Natural killer cell (primary cell): ENCODE measurements at regions not wholly inside any gene's neighbourhood (a gene's known extent, or its start where the extent isn't known, plus 50 kb on each side); places are given as distances from the start of the nearest gene placed in this dataset.

ENCODE experiments used
- ATAC-seq, 3 donors: fragments of 150-1000 bp in 2 of 3; fragments of 200-7000 bp in 1 of 3; cut with Tn5 transposase; 1 replicate in 1 of 3; 2 replicates in 2 of 3; pipeline ENCODE4 v1.10.0; 2021; ENCODE audit warnings: mild to moderate bottlenecking in 2 of 3, moderate library complexity in 2 of 3
- DNase-seq, 2 donors: peaks; one replicate each; pipeline versions ENCODE4 v3.0.0 to v3.0.0-alpha.2; 2013 to 2021; ENCODE audit warnings: mixed read lengths in 1 of 2
- H3K27ac ChIP-seq: one replicate; pipeline ENCODE4 v1.5.1; 2013; ENCODE audit warnings: mild to moderate bottlenecking, low read length
- H3K27me3 ChIP-seq: one replicate; pipeline ENCODE4 v1.6.1; 2013; ENCODE audit warnings: low read length; ENCODE audit not compliant: control insufficient read depth, insufficient read depth
- H3K36me3 ChIP-seq: one replicate; pipeline ENCODE4 v1.6.1; 2013; ENCODE audit warnings: low read length; ENCODE audit not compliant: control insufficient read depth, insufficient read depth
- H3K4me1 ChIP-seq: one replicate; pipeline ENCODE4 v1.6.1; 2013; ENCODE audit warnings: low read length; ENCODE audit not compliant: control insufficient read depth, insufficient read depth
- H3K4me3 ChIP-seq: one replicate; pipeline ENCODE4 v1.5.1; 2013; ENCODE audit warnings: low read length
- H3K9me3 ChIP-seq: one replicate; pipeline ENCODE4 v1.6.1; 2013; ENCODE audit warnings: low read length; ENCODE audit not compliant: control insufficient read depth, insufficient read depth
- H3K27ac Mint-ChIP-seq, 2 donors: one replicate each; pipeline ENCODE4 v1.8.0; 2022; ENCODE audit warnings: mild to moderate bottlenecking in 2 of 2, mixed read lengths in 2 of 2, moderate library complexity in 1 of 2
- H3K27me3 Mint-ChIP-seq, 2 donors: one replicate each; pipeline ENCODE4 v1.8.0; 2022; ENCODE audit warnings: low read depth in 2 of 2, mixed read lengths in 2 of 2
- H3K36me3 Mint-ChIP-seq: one replicate; pipeline ENCODE4 v1.8.0; 2022; ENCODE audit warnings: mixed read lengths
- H3K4me1 Mint-ChIP-seq, 2 donors: one replicate each; pipeline ENCODE4 v1.8.0; 2022; ENCODE audit warnings: mixed read lengths in 2 of 2
- H3K4me3 Mint-ChIP-seq: one replicate; pipeline ENCODE4 v1.8.0; 2022; ENCODE audit warnings: mild to moderate bottlenecking, moderate library complexity, mixed read lengths
- H3K9me3 Mint-ChIP-seq, 2 donors: one replicate each; pipeline ENCODE4 v1.8.0; 2022; ENCODE audit warnings: mixed read lengths in 2 of 2
- WGBS: methylation state at CpG from one replicate; pipeline ENCODE4 v1.1.7; 2013; ENCODE audit warnings: missing lambda C conversion rate; ENCODE audit not compliant: insufficient coverage; 5-methylcytosine and 5-hydroxymethylcytosine counted together
- intact Hi-C: fragments of 100-400 bp; cut with micrococcal nuclease; formaldehyde crosslinking; loops from one replicate; pipeline ENCODE4 v1.14.2; 2022
- TF ChIP-seq, protein P1 (sequence below): fragments of 200-600 bp; IDR thresholded peaks from one replicate; pipeline ENCODE4 v1.8.0; 2022; ENCODE audit warnings: antibody characterized with exemption

DNA sequence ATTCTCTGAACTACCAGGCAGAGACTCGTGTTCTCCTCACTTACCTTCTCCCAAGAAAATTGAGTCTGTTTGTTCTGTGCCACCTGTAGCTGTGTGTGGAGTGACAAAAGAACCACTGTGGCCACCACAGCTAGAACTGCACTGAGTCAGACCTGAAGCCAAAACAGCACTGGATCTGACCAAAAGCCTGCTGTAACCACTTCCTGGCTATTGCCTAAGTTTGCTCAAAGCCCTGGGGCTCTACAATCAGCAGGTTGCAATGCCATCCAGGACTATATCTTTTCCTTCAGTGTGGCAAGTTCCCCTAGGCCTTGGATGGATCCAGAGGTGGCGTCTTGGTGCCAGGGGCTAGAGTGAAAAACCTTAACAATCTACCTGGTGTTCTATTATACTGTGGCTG lies 449.1 kb downstream of the FAM133A start:
- Histone ChIP-seq H3K4me3 (no peak overlapping the region), H3K36me3 (no peaks in the 10 kb centered on the region), H3K27ac (no peak overlapping the region), H3K27me3 (no peaks in the 10 kb centered on the region), H3K4me1 (no peaks in the 10 kb centered on the region), H3K9me3 (no peaks in the 10 kb centered on the region)
- WGBS, result 100% methylated on average over 1 of the region's 2 CpGs
- Mint-ChIP-seq H3K4me3 (no peak overlapping the region), H3K36me3 (no peaks in the 10 kb centered on the region), H3K27ac (no peak overlapping the region), H3K9me3 (peaks cover 0 to 16% of the 10 kb centered on the region in 2 donors), H3K27me3 (no peaks in the 10 kb centered on the region), H3K4me1 (no peaks in the 10 kb centered on the region)
- TF ChIP-seq, protein P1, sequence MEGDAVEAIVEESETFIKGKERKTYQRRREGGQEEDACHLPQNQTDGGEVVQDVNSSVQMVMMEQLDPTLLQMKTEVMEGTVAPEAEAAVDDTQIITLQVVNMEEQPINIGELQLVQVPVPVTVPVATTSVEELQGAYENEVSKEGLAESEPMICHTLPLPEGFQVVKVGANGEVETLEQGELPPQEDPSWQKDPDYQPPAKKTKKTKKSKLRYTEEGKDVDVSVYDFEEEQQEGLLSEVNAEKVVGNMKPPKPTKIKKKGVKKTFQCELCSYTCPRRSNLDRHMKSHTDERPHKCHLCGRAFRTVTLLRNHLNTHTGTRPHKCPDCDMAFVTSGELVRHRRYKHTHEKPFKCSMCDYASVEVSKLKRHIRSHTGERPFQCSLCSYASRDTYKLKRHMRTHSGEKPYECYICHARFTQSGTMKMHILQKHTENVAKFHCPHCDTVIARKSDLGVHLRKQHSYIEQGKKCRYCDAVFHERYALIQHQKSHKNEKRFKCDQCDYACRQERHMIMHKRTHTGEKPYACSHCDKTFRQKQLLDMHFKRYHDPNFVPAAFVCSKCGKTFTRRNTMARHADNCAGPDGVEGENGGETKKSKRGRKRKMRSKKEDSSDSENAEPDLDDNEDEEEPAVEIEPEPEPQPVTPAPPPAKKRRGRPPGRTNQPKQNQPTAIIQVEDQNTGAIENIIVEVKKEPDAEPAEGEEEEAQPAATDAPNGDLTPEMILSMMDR, result no peak
- ATAC-seq (no peak), DNase-seq (no peak)
- intact Hi-C loops, result no loop called here

DNA sequence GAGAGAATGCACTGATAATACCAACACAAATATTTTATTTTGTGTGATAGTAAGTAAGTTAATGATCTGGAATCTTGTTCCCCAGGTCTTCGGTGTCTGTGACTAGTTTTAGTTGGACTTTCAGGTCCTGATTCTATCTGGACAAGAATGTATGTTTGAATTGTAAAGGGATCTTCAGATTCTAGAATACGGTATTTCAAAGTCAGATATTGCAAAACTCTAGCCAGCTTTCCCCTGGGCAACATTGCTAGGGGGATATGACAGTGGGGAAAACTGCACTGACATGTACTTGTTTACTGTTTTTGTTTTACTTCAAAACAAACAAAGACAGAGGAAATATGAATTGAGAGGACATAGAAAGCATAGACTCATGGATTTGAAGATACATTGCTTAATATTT lies 489.0 kb downstream of the FAM133A start:
- Mint-ChIP-seq H3K27ac (no peak overlapping the region), H3K27me3 (no peaks in the 10 kb centered on the region), H3K4me1 (no peaks in the 10 kb centered on the region), H3K36me3 (no peaks in the 10 kb centered on the region), H3K4me3 (no peak overlapping the region), H3K9me3 (peaks cover 4 to 18% of the 10 kb centered on the region in 2 donors)
- Histone ChIP-seq H3K4me1 (no peaks in the 10 kb centered on the region), H3K27ac (no peak overlapping the region), H3K27me3 (no peaks in the 10 kb centered on the region), H3K9me3 (no peaks in the 10 kb centered on the region), H3K36me3 (no peaks in the 10 kb centered on the region), H3K4me3 (no peak overlapping the region)
- TF ChIP-seq, protein P1, result no peak
- 57% methylated on average over 1 of the region's 2 CpGs for WGBS
- DNase-seq (no peak), ATAC-seq (no peak)
- intact Hi-C loops, result no loop called here

DNA sequence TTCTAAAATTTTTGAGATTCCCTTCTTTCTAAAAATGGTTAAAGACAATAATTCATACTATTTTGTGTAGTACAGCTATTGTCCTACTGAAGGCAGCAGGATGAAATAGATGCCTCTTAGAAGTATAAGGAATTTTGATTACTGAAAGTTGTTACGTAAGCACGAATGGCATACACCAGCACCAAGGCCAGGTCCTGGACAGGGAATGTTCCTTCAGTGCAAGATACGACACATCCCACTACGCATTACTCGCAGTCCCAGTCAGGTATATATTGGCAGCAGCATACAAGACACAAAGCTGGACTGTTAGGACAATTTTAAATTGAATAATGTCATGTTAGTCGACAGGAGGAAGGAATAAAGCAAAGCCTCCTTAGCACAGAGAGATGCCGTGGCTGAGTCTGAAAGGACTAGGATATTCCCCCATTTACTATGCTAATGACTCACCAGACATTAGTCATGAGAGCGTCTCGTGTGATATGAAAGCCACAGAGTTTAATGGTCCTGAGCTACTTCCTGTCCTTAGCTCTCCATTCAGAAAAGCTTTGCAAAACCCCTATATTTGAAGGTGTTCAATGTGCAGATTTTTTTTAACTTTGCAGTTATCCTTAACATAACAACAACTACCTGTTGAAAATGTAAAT lies 504.3 kb downstream of the FAM133A start:
- H3K4me1 Mint-ChIP-seq, result no peaks in the 10 kb centered on the region
- intact Hi-C loops, result no loop called here
- H3K27ac Mint-ChIP-seq, result no peak overlapping the region
- H3K36me3 Mint-ChIP-seq, result no peaks in the 10 kb centered on the region
- no peaks in the 10 kb centered on the region for H3K27me3 Mint-ChIP-seq
- no peak overlapping the region for H3K4me3 ChIP-seq
- 80% methylated on average over 7 of the region's 9 CpGs for WGBS
- H3K9me3 ChIP-seq, result no peaks in the 10 kb centered on the region
- H3K4me1 ChIP-seq, result no peaks in the 10 kb centered on the region
- DNase-seq (no peak), ATAC-seq (no peak)
- H3K36me3 ChIP-seq, result no peaks in the 10 kb centered on the region
- peaks cover 6 to 13% of the 10 kb centered on the region in 2 donors for H3K9me3 Mint-ChIP-seq
- H3K4me3 Mint-ChIP-seq, result no peak overlapping the region
- TF ChIP-seq, protein P1, result no peak
- H3K27ac ChIP-seq, result no peak overlapping the region
- H3K27me3 ChIP-seq, result no peaks in the 10 kb centered on the region

DNA sequence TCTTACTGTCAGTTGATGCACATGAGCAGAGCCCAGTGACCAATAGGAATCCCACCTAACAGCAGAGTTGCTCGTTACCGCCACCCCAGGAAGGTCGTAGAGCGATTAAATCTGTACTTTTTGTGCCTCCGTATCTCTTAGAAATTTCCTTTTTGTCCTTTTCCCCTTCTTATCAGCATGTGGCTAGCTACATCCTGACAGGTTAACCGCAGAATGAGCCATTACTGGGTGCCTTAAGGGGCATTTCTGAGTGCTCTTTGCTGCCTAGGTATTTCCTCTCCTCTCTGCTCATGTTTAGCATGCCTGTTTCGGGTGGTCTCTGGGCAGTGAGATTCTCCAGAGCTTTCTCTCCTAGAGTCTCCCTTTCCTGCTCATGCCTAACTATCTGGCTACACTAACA lies 530.5 kb downstream of the FAM133A start:
- Mint-ChIP-seq H3K27me3 (no peaks in the 10 kb centered on the region), H3K36me3 (no peaks in the 10 kb centered on the region), H3K4me3 (no peak overlapping the region), H3K27ac (no peak overlapping the region), H3K9me3 (peaks cover 0 to 2% of the 10 kb centered on the region in 2 donors), H3K4me1 (no peaks in the 10 kb centered on the region)
- Histone ChIP-seq H3K36me3 (no peaks in the 10 kb centered on the region), H3K9me3 (peaks cover 3% of the 10 kb centered on the region), H3K27ac (no peak overlapping the region), H3K4me1 (no peaks in the 10 kb centered on the region), H3K27me3 (no peaks in the 10 kb centered on the region), H3K4me3 (no peak overlapping the region)
- ATAC-seq, result no peak
- TF ChIP-seq, protein P1, result no peak
- 48% methylated on average over 7 of the region's 7 CpGs for WGBS
- intact Hi-C loops, result no loop called here
- DNase-seq, result no peak
